ENCODE measurements at regions not wholly inside any gene's neighbourhood (a gene's known extent, or its start where the extent isn't known, plus 50 kb on each side); places are given as distances from the start of the nearest gene placed in this dataset.

DNA sequence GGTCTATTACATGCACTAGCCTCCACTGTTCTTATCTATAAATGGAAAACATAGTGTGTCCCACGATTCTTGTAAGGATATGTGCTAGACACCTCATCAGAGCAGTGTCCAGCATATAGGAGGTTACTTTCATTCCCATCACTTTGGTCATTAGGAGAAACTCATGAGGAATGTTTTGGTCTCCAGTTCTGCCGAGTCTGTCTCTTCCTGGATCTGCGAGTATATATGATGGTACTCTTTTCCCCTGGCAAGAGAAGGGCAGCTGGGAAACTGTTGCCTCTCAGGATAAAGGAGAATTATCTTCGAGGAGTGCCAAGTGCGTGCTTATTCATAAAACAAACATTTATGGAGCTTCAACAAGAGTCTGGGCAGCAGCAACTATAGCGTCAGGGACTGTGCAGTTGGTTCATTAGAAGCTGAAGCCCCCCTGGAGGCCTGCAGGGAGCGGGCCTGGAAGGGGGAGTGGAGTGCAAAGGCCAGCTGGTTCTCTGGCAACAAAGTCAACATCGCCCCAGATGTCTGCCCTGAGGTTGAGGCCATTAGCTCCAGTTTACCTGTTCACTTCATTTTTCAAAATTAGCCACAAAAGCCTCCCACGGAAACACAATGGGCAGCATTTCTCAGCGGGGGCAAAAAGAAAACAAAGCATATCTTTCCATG lies 811.9 kb downstream of the MAFB start:
- DNase-seq (ENCODE audit: low read depth, low spot score): peak; percentile 88

DNA sequence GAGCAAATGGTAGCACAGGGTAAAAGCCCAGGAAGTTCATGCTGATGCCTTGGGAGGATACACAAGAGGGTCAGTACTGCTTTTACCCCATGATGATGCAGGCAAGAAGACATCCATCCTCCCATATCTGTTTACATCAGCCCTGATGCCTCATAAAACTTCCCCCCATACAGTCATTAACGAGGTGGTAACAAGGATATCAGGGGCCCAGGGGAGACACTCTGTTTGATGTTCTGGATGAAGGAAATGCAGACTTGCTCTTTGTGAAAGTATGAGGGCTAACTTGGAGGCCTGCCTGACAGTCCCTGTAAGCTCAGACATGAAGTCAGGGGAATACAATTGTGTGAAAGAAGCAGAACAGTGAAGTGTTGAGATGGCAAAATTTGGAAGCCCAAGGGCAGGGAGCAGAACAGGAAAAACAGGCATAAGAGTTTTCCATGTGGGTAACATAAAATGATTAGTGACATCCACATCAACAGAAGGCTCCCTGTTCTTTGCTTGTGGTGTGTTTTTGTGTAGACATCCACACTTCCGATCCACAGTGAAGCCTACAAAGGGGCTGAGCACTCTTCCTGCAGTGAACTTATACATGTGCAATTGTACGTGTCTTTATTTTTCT lies 813.4 kb downstream of the MAFB start:
- no peak for DNase-seq (ENCODE audit: low read depth, low spot score)

DNA sequence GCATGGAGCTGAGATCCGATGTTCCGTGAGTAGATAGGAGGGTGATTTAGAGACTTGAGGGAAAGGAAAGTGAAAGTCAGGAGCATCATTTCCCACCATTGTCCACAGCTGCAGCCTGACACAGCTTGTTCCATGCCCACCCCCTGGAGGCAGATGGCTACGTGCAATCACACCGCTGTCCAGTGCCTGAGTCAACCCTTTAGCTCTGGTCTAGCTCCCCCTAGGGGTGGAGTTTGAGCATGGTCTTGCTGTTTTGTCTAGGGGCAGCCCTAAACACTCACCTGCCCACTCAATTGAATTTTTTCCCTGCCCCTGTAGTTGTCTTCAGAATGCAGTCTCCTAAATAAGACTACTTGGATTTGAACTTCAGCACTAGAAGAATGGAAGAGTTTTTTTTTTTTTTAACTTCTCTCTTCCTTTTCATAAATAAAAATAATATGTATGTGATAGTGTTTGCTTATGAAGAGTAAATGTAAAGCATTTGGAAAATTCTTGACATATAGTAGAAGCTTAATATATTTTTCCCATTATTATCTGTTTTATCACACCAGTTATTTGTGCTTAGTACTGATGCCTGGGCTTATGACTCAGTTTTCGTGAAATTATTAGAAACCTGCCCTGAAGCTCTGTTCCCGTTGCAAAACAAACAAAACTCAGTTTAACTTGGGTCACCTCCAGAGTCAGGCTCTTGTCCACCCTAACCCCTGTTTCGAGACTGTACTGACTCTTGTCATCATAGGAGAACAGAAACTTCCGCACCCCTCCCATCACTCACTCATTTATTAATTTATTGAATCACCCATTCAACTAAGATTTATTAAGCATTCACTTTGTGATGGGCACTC lies 814.8 kb downstream of the MAFB start:
- DNase-seq (ENCODE audit: low read depth, low spot score): peak; percentile 65

DNA sequence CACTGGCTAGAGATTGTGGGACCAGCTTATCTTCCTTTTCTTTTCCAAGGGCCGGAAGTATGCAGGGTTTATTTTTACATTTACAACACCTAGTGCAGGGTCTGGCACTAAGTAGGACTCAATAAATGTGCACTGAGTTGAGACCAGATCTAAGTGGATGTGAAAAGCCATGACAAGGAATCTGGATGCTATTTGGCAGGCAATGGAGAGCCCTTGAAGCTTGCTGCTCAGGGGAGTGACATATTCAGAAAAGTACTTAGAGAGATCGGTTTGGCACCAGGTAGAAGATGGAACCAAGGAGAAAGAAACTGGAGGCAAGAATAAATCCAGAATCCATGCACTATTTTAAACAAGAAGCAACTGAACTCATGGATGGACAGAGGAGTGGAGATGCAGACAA lies 815.8 kb downstream of the MAFB start:
- no peak for DNase-seq (ENCODE audit: low read depth, low spot score)

DNA sequence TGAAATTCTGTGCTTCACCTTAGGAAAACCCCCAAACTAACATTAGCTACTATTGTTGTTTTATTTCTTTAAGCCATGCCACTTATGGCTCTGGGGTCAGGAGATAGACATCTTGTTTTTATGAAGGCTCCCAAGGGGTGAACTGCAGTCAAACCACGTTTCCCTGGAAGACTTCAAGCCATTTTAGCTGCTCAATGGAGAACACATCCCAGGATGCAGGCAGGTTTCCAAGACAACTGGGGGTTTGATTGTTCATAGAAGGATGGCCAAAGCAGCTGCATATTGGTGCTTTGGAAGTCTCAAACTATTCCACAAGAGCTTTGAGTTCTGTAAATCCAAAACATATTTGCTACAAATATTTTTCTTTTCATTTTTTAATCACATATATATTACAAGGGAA lies 818.0 kb downstream of the MAFB start:
- no peak for DNase-seq (ENCODE audit: low read depth, low spot score)

DNA sequence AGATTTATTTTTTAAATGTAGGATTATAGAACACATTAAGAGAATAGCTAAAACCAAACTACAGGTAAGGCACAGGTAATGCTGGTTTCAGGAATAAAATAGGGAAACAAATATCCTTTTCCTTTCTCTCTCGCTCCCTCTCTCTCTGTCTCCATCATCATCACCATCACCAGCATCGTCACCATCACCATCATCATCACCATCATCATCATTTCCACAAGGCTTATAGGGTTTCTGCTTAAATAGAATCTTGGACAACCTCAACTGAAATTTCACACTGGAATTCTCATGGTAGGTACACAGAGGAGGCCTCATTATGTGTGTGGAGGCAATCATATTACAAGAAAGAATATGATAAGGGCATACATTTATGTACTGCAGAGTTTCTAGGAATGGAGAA lies 823.6 kb downstream of the MAFB start:
- no peak for DNase-seq (ENCODE audit: low read depth, low spot score)

DNA sequence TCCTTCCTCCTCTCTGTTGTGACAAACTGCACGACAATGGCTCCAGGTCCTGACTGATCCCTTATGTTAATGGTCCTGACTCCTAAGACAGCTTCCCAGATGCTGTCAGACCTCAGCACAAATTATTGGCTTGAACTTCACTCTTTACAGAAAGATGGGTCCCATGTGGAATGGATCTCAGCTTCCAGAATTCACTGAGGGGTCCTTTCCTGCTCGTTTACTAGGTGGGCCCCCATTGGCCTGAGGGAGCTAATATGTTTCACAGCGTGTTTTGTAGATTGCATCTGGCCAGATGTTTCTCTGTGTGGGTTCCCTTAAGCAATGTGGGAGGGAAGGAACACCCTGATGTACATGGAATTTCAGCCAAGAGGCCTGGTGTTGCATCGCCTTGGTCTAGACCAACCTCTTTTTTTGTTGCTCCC lies 826.6 kb downstream of the MAFB start:
- DNase-seq (ENCODE audit: low read depth, low spot score): no peak

DNA sequence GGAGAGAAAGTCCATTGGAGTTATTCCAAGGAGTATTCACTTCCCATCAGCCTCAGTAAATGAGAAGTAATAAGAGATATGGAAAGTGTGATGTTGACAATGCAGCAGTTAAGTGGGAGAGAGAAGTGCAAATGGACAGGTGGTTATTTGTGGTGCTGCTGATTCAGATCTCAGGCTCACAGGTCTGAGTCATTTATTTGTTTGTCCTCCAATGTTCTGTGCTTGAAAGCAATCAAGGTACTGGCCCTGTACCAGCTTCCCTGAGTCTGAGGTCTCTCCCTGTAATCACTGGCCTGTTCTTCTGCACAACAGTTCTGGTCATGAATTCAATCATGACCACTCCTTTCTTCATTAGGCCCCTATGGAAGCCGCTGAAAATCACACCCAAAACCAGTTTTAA lies 827.7 kb downstream of the MAFB start:
- no peak for DNase-seq (ENCODE audit: low read depth, low spot score)

DNA sequence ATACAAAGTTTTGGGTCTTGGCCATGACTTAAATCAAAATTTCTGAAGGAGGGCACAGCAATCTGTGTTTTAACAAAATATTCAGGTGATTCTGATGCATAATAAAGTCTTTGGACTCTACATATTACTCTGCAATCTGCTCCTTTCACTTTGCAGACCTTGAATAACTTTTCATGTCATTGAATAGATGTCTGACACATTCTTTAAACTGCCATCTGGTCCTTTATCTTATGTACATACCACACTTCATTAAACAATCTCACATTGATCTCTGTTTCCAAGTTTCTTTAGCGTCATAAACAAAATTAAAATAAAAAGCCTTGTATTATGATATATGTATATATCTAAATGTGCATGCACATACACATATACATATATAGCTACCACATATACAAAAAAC lies 831.2 kb downstream of the MAFB start:
- DNase-seq (ENCODE audit: low read depth, low spot score): no peak

DNA sequence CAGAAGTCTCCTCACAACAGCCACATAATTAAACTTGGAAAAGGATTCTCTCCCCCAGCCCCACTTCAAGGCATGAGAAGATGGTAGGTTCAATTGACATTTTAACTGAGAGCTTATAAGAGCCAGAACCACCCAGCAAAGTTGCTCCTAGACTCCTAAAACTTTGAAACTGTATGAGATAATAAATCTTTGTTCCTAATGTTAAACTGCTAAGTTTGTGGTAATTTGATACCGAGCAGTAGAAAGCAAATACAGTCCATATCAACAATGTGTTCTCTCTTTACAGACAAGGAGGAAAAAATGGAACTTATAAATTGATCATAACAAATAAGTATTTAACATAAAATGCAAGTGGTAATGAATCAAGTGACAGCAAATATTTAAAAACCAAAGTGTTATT lies 831.8 kb downstream of the MAFB start:
- no peak for DNase-seq (ENCODE audit: low read depth, low spot score)

DNA sequence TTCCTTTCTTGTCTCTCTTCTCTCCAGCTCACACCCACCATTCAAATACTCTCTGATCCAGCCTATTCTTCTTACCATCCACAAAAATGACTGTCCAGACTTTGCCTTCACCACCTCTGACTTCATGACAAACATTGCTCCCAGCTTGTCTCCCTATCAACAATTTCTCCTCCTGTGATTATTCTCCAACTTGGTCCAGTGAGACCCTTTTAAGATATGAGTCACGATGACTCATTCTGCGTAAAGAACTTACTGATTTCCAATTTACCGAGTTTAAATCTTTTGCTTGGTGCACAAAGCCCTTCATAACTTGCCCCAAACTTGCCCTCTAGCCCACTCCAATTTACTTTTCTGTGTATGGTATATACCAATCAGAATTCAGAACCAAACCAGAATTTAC lies 833.2 kb downstream of the MAFB start:
- no peak for DNase-seq (ENCODE audit: low read depth, low spot score)

DNA sequence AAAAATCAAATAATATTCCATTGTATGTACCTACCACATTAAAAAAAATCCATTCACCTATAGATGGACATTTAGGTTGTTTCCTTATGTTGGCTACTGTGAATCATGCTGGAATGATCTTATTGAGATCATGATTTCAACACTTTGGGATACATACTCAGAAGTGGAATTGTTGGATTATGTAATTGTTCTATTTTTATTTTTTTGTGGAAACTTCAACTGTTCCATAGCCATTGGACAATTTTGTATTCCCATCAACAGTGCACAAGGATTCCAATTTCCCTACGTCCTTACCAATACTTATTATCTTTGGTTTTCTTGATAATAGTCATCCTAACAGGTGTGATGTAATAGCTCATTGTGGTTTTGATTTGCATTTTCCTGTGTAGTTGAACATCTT lies 834.0 kb downstream of the MAFB start:
- DNase-seq (ENCODE audit: low read depth, low spot score): no peak

DNA sequence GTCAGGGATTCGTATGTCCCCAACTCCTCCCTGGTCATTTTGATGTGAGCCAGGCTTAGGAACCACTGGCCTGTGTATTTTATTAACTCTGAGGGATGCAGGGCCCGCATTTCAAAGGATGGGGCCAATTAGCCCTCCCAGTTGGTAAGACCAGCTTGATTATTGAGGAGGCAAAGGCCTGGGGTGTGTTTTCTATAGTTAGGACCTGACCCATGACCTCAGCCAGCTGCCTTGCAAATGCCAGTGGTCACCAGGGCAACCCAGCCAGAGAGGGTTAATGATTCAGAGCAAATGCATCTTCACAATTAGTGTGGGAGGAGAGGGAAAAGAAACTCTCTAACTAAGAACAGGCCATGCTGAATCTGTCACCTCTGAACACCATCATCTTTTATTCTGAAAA lies 835.4 kb downstream of the MAFB start:
- DNase-seq (ENCODE audit: low read depth, low spot score): no peak

DNA sequence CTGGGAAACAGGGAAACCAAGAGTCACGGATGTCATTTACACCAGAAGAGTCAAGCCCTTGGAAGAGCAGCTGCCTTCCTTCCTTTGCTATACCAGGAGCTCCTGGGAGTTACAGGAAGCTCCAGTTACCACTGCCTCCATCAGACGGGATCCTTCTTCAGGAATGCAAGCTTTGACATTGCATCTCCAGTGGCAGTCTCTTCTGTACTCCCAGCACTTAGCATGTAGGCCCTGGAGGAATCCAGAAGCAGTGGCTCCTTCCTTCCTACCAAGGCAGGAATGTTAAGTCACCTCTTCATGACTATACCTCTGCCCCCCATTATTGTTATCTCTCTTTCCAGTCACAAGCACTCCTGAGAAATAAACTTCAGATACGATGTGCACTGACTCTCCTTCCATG lies 836.0 kb downstream of the MAFB start:
- no peak for DNase-seq (ENCODE audit: low read depth, low spot score)

DNA sequence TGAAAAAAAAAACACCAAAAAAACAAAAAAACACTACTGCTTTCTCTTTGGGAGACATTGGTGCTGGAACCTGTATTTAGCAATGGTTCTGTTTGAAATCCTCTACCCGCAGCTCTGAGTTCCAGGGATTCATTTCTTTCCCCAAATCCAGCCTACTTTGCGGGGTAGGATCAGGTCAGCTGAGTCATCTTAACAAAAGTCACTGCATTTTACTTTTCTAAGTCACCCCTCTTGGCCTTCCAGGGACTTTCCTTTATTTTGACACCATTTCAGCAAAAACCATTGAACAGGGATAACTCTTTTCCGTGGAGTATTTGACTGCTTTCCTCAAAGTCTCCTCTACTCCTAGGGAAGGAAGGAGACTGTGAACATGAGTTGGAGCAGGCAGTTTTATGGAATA lies 837.6 kb downstream of the MAFB start:
- no peak for DNase-seq (ENCODE audit: low read depth, low spot score)

DNA sequence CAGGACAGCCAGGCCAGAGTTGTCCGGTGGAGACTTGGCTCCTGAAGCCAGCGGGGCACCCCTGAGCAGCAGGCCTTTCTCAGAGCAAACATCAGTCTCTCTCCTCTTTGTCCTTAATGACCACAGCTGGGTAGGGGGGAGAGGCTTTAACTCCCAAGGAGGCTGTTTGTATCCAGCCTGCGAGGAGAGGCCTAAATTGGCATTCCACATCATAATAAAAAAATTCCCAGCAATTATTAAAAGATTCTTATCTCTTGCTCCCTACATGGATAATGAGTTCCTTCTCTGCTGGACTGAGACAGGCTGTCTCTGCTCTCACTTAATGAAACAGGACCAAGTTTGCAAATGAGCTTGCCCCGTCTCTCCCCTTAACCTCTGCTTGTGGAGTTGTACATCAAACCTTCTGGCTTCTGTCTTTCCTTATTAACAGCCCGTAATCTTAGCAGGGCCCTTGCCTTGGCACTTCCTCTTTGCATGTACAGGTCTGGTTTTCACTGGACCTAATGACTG lies 838.2 kb downstream of the MAFB start:
- no peak for DNase-seq (ENCODE audit: low read depth, low spot score)

DNA sequence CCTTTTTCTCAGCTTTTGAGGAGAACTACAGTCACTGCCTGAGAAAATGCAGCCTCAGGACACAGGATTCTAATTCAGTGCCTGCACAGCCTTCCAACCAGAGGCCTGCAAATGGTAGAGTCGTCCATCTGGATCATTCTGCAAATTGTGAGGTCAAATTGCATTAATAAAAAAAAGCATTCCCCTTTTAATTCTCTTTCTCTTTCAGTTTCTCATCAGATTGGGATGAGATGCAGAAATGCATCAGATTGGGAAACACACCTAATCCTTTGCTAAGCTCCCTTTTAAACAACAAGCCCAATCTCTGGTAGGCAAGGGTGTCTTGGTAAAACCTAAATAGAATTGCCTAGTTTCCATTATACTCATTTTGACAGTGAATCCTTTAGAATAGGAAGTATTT lies 838.8 kb downstream of the MAFB start:
- DNase-seq (ENCODE audit: low read depth, low spot score): no peak

DNA sequence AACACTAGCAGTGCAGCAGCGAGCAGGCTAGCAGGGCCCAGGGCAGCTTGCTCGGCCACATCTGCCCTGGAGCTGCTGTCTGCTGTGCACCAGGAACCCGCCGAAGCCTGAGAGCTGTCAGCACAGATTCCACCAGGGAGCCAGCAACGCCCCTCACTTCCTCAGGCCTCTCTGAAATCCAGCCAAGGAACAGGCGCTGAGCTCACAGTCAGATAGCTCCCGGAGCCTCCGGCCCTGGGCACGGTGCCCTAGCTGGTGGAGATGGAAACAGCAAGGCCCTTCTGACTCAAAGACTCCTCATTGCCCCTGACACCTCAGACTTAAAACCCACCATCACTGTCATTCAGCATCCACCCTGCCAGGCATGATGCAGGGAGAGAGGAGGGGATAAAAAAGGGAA lies 839.4 kb downstream of the MAFB start:
- peak; percentile 76 for DNase-seq (ENCODE audit: low read depth, low spot score)

DNA sequence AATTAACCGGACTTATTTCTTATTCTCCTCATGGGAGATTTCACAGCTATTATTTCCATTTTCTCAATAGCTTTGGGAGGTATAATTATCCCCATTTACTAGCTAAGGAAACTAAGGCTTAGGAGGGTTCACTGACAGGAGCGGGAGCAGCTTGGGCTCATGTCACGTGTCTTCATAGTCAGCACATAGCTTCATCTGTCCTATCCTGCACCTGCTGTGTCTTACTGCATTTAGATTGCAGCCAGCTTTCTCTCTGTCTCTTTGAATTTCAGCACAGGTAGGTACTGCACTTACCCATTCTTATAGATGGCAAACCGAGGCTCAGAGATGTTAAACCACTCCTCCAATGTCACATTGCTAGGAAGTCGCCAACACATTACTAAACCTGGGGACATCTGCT lies 839.9 kb downstream of the MAFB start:
- DNase-seq (ENCODE audit: low read depth, low spot score): no peak

DNA sequence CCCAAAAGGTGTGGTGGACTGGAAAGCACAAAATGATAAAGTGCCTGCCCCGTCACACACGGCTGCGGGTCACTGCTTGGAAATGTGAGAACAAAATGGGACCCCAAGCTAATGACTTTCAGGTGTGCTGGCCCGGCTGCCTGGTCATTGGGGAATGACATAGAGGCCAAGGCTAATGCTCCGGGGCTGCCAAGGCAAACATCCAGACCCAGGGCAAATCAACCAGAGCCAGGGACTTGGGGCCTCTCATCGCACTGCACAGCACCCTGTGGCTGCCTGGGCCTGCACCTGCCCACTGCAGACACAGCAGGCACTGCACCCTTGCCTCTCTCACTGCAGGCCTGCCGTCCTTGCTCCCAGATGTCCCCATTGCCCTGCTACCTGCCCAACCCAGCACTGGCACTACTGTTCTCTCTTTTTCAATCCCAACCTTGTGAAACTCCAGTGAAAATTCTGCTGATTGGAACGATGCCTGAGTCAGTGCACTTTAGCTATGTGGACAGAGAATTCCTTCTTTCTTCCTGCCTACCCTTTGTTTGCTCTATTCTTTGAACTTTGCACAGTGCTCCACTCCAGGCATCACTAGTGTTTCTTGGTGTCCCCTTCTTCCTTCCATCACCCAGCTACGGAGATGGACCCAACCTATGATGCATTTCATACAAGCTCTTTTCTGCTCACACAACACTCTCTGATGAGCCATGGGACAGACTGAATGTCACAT lies 849.5 kb downstream of the MAFB start:
- no peak for DNase-seq (ENCODE audit: low read depth, low spot score)

DNA sequence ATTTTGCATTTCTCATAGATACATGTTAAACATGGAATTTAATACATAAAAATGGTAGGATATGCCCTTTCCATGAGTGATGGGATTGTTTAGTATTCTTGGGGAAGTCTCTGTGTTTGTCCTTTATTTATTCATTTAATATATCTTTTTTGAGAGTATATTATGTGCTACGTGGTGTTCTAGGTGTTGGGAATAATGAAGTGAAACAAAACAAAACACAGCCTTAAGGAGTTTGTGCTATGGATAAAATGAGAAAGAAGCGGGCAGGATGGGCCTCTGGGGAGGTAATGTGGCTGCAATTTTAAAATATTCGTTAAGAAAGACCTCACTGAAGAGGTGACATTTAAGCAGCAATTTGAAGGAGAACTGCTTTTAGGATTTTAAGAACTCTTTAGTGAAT lies 851.5 kb downstream of the MAFB start:
- DNase-seq (ENCODE audit: low read depth, low spot score): no peak
